A172 (cell line): ENCODE measurements at regions not wholly inside any gene's neighbourhood (a gene's known extent, or its start where the extent isn't known, plus 50 kb on each side); places are given as distances from the start of the nearest gene placed in this dataset.
"Not testable (repeated sequence)": the region's sequence is repeated elsewhere in the genome, so short reads cannot be mapped to it uniquely, and the experiment has no call there.

Experiments used
- DNase-seq: peaks from one replicate; pipeline ENCODE4 v3.0.0-alpha.2; 2015; ENCODE audit warnings: low spot score

GRCh38 chr5:110304176-110304575 lies 422.3 kb downstream of the TMEM232 start:
- DNase-seq = no peak

GRCh38 chr5:110306650-110307049 lies 419.8 kb downstream of the TMEM232 start:
- no peak for DNase-seq

DNA sequence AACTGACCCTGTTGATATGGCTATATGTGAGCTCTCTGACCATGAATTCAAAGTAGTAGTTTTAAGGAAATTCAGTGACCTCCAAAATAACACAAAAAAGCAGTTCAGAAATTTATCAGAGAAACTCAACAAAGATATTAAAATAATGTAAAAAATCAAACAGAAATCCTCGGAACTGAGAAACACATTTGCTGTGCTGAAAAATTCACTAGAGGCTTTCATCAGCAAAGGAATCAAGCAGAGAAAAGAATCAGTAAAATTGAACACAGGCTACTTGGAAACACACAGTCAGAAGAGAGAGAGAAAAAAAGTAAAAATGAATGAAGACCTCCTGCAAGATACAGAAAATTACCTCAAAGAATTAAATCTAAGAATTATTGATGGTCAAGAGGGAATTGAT lies 417.2 kb downstream of the TMEM232 start:
- DNase-seq = no peak

DNA sequence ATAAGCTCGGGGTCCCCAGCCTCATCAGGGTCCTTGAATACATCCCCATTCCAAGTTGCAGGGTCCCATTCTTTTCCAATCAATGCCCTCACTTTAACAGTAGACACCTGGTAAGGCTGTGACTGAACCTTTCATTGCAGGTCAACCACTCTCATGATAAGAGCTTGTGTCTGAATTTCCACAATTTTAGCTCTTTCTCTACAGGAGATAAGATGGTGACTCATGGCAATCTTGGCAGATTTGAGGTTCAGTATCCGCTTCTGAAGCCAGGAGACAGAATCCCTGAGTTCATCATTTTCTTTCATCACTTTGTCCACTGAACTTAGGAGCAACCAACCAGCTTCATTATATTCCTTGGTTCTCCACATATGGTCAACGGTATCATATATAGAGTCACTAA lies 409.9 kb downstream of the TMEM232 start:
- not testable (repeated sequence) for DNase-seq

GRCh38 chr5:110321117-110321516 lies 405.4 kb downstream of the TMEM232 start:
- no peak for DNase-seq

DNA sequence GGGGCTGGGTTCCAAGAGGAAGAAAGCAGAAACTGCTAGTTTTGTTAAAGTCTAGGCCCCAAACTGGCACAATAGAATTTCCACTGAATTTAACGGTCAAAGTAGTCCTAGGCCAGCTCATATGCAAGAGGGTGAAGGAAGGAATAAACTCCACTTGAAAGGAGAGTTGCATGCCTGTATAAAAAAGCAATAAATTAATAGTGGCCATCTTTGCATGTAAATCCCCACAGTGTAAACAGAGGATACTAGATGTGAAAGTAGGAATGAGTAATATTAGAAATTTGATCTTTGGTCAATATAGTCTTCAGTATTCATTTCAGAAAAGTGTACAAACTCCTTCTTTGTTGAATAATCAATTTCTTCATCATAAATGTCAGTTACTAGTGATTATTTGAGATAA lies 403.1 kb downstream of the TMEM232 start:
- DNase-seq = no peak

DNA sequence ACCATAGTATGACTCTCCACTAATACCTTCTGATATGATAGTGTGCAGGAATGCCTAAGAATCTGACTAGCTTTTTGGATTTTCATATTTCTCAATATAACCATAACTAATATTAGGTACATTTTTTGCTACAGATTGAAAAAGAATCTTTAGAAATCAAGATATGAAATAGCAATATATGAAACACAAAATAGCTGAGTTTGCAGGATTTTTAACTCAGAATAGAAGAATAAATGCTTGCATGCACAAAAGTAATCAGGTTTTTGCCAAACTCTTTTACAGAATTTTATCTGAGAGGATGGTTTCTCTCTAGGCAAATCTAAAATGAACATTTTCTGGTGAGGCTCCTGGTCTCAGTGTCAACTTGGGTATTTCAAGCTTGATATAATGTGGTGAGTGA lies 402.6 kb downstream of the TMEM232 start:
- DNase-seq = no peak

DNA sequence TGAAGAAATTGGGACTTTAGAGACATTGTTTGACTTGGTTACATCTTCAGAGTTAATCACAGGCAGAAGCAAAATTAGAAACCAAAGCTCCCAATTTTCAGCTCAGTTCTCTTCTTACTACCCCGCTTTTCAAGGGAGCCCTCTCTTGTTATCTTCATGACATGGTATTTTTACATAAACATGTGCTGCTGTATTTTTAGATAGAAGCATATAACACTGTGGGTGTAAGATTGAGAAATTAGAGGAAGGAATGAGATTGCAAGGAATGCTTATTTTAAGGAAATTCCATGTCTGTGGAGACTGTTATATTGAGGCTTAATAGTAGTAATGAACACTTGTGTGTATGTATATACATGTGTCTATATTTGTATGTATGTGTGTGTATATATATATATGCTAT lies 401.6 kb downstream of the TMEM232 start:
- no peak for DNase-seq

DNA sequence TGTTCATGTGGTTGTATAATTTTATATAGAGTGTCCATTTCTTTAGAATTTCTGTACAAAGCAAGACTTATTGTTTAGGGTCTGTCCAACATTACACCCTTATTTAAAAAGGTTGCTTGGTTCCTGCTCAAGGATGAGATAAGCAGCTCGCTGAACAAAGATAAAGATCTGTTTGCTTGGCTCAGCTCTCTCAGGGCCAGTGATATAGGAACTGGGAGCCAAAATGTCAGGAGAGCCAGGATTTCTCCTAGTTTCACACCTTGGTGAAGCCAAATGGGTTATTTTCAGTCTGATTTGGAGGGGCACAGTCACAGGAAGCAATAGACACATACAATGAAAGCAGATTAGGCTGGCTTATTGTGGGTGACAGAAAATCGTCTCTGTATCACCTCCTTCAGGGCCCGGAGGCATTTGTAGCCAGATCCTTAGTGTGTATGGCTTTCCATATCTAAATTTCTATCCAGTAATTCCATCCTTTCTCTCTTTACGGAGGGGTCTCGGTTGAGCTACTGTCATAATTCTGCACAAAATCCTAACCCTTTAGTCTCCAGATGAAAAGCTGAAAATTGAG lies 396.4 kb downstream of the TMEM232 start:
- no peak for DNase-seq

DNA sequence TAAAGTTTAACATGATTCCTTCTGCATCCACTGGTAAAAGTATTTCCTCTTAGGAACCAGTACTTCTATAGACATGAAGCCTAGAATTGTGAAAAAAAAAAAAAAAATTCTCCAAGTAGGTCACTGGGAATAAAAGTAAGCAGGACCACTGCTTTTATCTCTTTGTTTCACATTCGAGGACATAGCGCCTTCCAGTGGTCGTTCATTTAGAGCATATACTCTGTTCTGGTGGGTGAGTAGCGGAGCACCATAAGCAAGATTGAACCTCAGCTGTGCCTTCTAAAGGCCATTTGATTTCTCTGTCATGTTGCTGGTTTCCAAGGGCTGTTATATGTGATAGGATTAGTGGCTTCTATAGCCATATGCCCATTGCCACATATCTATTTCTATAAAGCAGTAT lies 393.1 kb downstream of the TMEM232 start:
- no peak for DNase-seq

- DNase-seq = no peak
Observed at GRCh38 chr5:110335361-110336066, 391.0 kb downstream of the TMEM232 start.

GRCh38 chr5:110338341-110339083 lies 388.0 kb downstream of the TMEM232 start:
- no peak for DNase-seq

DNA sequence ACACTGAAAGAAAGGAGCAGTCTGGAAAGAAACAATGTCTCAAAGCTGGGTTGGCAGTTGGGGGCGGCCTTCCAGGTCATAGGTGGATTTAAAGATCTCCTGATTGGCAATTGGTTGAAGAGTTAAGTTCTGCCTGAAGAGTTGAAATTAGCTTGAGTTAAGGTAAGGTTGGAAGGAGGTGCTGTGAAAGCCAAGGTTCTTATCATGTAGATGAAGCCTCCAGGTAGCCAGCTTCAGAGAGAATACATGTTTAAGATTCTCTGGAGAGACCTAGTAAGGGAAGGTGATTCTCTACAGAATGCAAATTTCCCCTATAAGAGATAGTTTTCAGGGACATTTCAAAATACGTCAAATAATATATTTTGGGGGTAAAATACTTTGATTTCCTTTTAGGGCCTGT lies 387.1 kb downstream of the TMEM232 start:
- no peak for DNase-seq

GRCh38 chr5:110341836-110342235 lies 384.6 kb downstream of the TMEM232 start:
- no peak for DNase-seq

- no peak for DNase-seq
Observed at GRCh38 chr5:110342683-110343082, 383.8 kb downstream of the TMEM232 start.

DNA sequence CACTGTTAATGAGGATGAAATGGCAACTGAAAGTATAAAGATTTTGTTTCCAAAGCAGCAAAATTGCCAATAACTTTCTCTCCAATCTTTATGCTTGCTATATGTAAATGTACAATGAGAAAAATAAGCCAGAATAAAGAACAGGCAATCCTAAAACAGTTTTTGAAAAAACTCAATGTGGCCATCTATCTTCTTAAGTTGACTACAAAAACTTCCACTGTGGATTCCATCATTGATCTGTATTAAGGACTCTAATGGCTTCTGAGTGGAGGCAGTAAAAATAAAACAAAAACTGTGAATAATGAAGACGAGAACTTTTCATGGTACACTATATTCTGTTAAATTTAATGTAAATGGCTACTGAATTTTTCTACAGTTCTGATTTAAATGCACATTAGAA lies 382.9 kb downstream of the TMEM232 start:
- DNase-seq = no peak

DNA sequence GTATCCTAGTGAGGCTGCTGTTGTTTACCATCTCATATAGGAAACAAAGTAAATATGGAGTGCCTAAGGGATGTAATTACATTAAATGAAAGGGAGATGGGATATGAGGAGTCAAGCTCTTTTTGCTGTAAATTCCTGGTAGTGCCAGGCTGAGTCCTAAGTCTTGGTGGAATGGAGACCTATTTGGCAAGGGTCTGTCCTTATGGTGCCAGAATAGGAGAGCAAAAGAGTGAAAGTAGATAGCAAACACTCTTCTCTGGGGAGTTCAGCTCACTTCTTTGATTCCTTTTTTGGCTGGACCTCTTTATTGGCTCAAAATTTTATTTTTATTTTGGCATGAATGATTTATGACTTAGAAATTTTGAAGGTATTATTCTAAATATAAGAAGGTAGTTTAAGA lies 380.8 kb downstream of the TMEM232 start:
- DNase-seq = no peak

DNA sequence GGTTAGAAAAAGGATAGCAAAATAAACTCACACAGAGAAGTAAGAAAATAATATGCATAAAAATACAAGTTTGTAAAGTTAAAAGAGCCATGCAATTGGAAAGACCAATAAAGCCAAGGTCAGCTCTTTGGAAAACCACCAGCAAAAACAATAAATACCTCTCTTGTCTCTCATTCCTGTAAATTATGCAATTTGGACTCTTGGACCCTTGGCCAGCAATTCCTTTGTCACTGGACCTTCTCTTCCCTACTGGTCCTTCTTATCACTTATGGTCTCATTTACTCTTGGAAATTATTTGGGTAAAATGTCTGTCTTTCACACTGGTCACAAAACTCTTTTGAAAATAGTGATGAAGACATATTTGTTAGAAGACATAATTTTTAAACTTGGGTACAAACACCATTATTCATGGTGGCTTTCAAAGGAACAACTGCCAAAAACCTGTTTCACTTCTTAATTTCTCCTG lies 379.5 kb downstream of the TMEM232 start:
- DNase-seq = no peak

DNA sequence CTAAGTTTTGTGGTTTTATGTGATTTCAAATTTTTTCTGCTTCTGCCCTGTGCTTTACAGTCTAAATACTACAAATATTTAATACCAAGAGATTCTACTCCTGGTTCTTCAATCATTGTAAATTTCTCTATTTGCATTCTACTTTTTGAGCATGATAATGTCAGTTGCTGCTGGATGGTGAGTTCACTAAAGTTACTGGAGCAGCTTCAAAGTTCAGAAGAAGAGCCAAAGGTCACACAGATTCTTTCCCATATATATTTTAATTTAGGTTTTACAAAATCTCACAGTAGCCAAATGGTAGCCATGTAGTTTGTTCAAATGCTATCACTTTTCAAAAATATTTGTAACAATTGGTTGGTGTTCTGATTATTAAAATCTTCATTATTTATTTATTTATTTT lies 378.7 kb downstream of the TMEM232 start:
- DNase-seq = no peak

DNA sequence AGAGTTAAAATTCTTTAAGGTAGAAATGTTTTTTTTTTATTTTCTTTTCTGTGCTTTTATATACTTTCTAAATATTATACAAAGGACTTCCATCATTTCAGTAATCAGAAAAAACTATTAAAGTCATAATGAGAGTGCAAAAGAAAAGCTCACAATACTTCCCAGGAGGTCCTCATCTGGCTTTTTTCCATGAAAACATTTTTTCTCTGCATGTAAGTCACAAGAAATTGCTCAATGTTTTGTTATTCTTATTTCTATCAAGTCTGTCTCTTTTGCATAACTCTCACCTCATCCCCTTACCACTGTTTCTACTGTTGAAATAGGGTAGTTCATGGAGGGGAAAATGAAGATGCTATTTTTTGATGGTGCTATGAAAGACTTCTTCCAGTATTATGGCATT lies 375.0 kb downstream of the TMEM232 start:
- DNase-seq = no peak

GRCh38 chr5:110354311-110354710 lies 372.2 kb downstream of the TMEM232 start:
- DNase-seq = no peak

DNA sequence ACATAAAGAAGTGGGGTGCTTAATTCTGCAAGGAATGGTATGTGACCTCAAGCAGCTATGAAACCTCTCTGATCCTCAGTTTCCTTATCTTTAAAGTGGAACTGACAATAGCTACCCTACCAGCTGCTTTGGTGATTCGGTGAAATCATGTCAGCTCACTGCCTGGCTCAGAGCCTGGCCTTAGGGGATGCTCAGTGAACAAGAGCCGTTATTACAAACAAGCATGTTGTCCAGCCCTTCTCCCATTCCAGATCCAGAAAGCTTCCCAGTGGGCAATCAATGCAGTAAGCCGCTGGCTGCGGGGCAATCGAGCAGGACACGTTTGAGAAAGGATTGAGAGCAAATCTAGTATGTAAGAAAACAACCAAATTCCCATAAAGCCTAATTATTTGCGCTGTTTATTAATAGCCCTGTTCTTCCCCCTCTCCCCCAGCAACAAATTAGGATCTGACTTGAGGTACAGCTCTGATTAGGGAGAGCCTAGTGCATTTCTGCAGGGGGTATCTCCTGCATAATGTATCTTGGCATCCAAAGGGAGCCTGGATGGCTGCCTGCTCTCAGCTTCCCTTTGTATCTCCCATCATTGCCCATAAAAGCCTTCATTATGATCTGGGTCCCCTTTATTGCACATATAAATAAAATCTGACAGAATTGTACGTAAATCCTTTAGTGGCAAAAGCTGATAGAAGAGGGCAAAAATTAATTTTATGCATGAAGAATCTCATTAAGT lies 371.4 kb downstream of the TMEM232 start:
- DNase-seq = no peak
